ENCODE measurements at regions not wholly inside any gene's neighbourhood (a gene's known extent, or its start where the extent isn't known, plus 50 kb on each side); places are given as distances from the start of the nearest gene placed in this dataset.

DNA sequence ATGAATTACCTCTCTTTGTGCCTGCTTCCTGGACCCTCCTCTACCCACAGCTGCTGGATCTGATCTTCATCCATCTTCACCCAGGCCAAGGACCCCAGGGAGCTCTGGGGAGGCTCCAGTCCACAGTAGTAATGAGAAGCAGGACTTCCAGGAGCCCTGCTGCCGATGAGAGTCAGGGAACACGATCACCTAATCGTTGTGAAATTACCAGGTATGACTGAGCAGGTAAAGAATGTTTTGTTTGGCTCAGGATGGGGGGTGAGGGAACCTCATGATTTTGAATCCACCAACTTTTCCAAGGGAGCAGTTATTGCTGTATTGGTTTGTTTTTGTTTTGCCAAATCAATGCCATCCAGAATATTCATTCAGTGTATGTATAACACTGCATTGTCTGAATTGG, 454.0 kb downstream of the PLPP3 start:
- no peak overlapping the region for H3K27ac Mint-ChIP-seq
- no peak for DNase-seq
- no peak overlapping the region for H3K27ac ChIP-seq (ENCODE audit: insufficient read length, low read depth, low read length)
- H3K18ac ChIP-seq (ENCODE audit: insufficient read length, low read depth, low read length), result no peak overlapping the region
- H3T11ph ChIP-seq (ENCODE audit: low read length), result no peak overlapping the region
- no peak overlapping the region for H2BK12ac ChIP-seq (ENCODE audit: insufficient read length, low read depth, low read length)
- no peaks in the 10 kb centered on the region for H3K79me1 ChIP-seq (ENCODE audit: insufficient read depth, low read depth, low read length, poor library complexity, severe bottlenecking)
- no peaks in the 10 kb centered on the region for H3K4me1 Mint-ChIP-seq
- H3K56ac ChIP-seq (ENCODE audit: insufficient read length, low read depth, low read length), result no peak overlapping the region
- no peak overlapping the region for H2BK15ac ChIP-seq (ENCODE audit: low read depth, low read length)
- H3K9me3 ChIP-seq (ENCODE audit: control insufficient read depth, low read depth, low read length), result no peaks in the 10 kb centered on the region
- no peak overlapping the region for H2BK5ac ChIP-seq (ENCODE audit: insufficient read length, low read length)
- no peak overlapping the region for H3K14ac ChIP-seq (ENCODE audit: insufficient read depth, low read length)
- H3K23ac ChIP-seq (ENCODE audit: insufficient read length, low read depth, low read length), result no peak overlapping the region
- H3K79me2 ChIP-seq (ENCODE audit: insufficient read depth, low read length), result no peaks in the 10 kb centered on the region
- H4K91ac ChIP-seq (ENCODE audit: insufficient read length, low read depth, low read length), result no peak overlapping the region
- no peak overlapping the region for H2AFZ ChIP-seq (ENCODE audit: low read length)
- no peak overlapping the region for H4K5ac ChIP-seq (ENCODE audit: insufficient read length, low read depth, low read length)
- peaks cover 11% of the 10 kb centered on the region in 2 experiments for H3K9me3 Mint-ChIP-seq
- H3K36me3 Mint-ChIP-seq (ENCODE audit: insufficient read depth in 1 of 3, low read depth in 3 of 3), result peaks cover 0 to 9% (median 0%) of the 10 kb centered on the region in 3 experiments; a peak in 3 of 7 replicates
- H2BK20ac ChIP-seq (ENCODE audit: low read depth, low read length, poor library complexity, severe bottlenecking), result no peak overlapping the region
- TF ChIP-seq, protein P1, sequence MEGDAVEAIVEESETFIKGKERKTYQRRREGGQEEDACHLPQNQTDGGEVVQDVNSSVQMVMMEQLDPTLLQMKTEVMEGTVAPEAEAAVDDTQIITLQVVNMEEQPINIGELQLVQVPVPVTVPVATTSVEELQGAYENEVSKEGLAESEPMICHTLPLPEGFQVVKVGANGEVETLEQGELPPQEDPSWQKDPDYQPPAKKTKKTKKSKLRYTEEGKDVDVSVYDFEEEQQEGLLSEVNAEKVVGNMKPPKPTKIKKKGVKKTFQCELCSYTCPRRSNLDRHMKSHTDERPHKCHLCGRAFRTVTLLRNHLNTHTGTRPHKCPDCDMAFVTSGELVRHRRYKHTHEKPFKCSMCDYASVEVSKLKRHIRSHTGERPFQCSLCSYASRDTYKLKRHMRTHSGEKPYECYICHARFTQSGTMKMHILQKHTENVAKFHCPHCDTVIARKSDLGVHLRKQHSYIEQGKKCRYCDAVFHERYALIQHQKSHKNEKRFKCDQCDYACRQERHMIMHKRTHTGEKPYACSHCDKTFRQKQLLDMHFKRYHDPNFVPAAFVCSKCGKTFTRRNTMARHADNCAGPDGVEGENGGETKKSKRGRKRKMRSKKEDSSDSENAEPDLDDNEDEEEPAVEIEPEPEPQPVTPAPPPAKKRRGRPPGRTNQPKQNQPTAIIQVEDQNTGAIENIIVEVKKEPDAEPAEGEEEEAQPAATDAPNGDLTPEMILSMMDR (conservative IDR thresholded peaks at IDR 0.05), result no peak
- H2AK5ac ChIP-seq (ENCODE audit: insufficient read length, low read length), result no peak overlapping the region
- no CpG with 5 or more reads among the region's 3 CpGs for WGBS (ENCODE audit: extremely low coverage, insufficient read length, low lambda C conversion rate)
- H3K9ac ChIP-seq (ENCODE audit: extremely low read depth, insufficient read length, low read length), result no peak overlapping the region
- no peak overlapping the region for H2BK120ac ChIP-seq (ENCODE audit: low read depth, low read length, poor library complexity, severe bottlenecking)
- no peaks in the 10 kb centered on the region for H4K20me1 ChIP-seq (ENCODE audit: control insufficient read depth, insufficient read depth, insufficient read length)
- no peak overlapping the region for H3K4me2 ChIP-seq (ENCODE audit: insufficient read depth, insufficient read length, low read length)
- no peaks in the 10 kb centered on the region for H3K27me3 Mint-ChIP-seq (ENCODE audit: low read depth)
- no peaks in the 10 kb centered on the region for H3K27me3 ChIP-seq (ENCODE audit: insufficient read depth, low read length)
- no peaks in the 10 kb centered on the region for H3K23me2 ChIP-seq (ENCODE audit: insufficient read length, low read depth, low read length, poor library complexity, severe bottlenecking)
- H4K8ac ChIP-seq (replicated peaks; ENCODE audit: insufficient read length, low read depth, low read length), result no peak overlapping the region
- H3K4me3 Mint-ChIP-seq, result no peak overlapping the region
- H3K4me1 ChIP-seq (ENCODE audit: insufficient read depth, low read length), result no peaks in the 10 kb centered on the region
- no peak overlapping the region for H3K4ac ChIP-seq (ENCODE audit: low read depth, low read length)

Measured in H9 (cell line).